HEK293 (cell line): ENCODE measurements at regions not wholly inside any gene's neighbourhood (a gene's known extent, or its start where the extent isn't known, plus 50 kb on each side); places are given as distances from the start of the nearest gene placed in this dataset.
A peak's percentile ranks its signal among the peaks of the same experiment; 100 is the strongest.

Source experiments
- CTCF ChIA-PET: fragments of 350-600 bp; formaldehyde crosslinking; extraction: SDS; loops from one replicate; lab custom pipeline; 2021; ENCODE audit warnings: antibody characterized with exemption; lab: Yijun Ruan, JAX
- POLR2A ChIA-PET: fragments of 300-600 bp; formaldehyde crosslinking; extraction: SDS; loops from one replicate; lab custom pipeline; 2020; ENCODE audit warnings: antibody characterized with exemption, inconsistent platforms; lab: Yijun Ruan, JAX
- H3K27ac ChIP-seq: fragments of 200-500 bp; sonication (Bioruptor generic); 2 replicates; pipeline ENCODE4 v1.5.1; 2014; ENCODE audit warnings: low read depth, low read length, control low read depth, inconsistent platforms; ENCODE audit errors: extremely low read depth
- H3K36me3 ChIP-seq, 2 experiments: fragments of 200-500 bp in 1 of 2; sonication (Bioruptor generic) in 1 of 2; 1 replicate in 1 of 2; 2 replicates in 1 of 2; pipeline ENCODE4 v1.5.1; 2014 to 2017; ENCODE audit warnings: inconsistent platforms in 2 of 2, low read length in 2 of 2; ENCODE audit not compliant: control insufficient read depth in 2 of 2, insufficient read depth in 1 of 2
- H3K4me1 ChIP-seq: fragments of 200-500 bp; sonication (Bioruptor generic); 2 replicates; pipeline ENCODE4 v1.5.1; 2014; ENCODE audit warnings: mild to moderate bottlenecking, low read length, inconsistent platforms; ENCODE audit not compliant: control insufficient read depth, insufficient read depth
- H3K4me3 ChIP-seq: 2 replicates; pipeline ENCODE4 v1.5.1; 2011; ENCODE audit warnings: low read depth, mild to moderate bottlenecking, control low read depth, low read length, moderate library complexity
- H3K9me3 ChIP-seq: fragments of 200-500 bp; sonication (Bioruptor generic); 2 replicates; pipeline ENCODE4 v1.5.1; 2014; ENCODE audit warnings: low read depth, low read length, inconsistent platforms; ENCODE audit not compliant: control insufficient read depth, insufficient read depth
- ATF2 ChIP-seq: fragments of 450-650 bp; formaldehyde crosslinking; IDR thresholded peaks from 2 replicates; pipeline ENCODE4 v1.5.1; 2016; ENCODE audit warnings: missing biosample characterization, missing genetic modification characterization, low read depth
- IKZF3 ChIP-seq: fragments of 450-650 bp; IDR thresholded peaks from 2 replicates; pipeline ENCODE4 v1.5.0; 2018; ENCODE audit warnings: missing biosample characterization, mild to moderate bottlenecking, missing genetic modification characterization, moderate library complexity
- MEIS1 ChIP-seq: sonication (generic); formaldehyde crosslinking; IDR thresholded peaks from 2 replicates; pipeline ENCODE4 v1.8.1; 2022; ENCODE audit warnings: missing genetic modification reagents, mild to moderate bottlenecking, borderline replicate concordance
- SCRT1 ChIP-seq: fragments of 450-650 bp; formaldehyde crosslinking; IDR thresholded peaks from 2 replicates; pipeline ENCODE4 v1.5.1; 2016; ENCODE audit warnings: missing biosample characterization, missing genetic modification characterization, borderline replicate concordance
- TCF7L2 ChIP-seq: IDR thresholded peaks from 2 replicates; pipeline ENCODE4 v1.6.1; 2011; ENCODE audit warnings: low read depth, mild to moderate bottlenecking, inconsistent platforms, low read length, moderate library complexity, borderline replicate concordance
- ZBTB20 ChIP-seq: fragments of 450-650 bp; formaldehyde crosslinking; IDR thresholded peaks from 2 replicates; pipeline ENCODE4 v1.5.1; 2016; ENCODE audit warnings: missing biosample characterization, missing genetic modification characterization
- ZIC2 ChIP-seq: fragments of 450-650 bp; formaldehyde crosslinking; IDR thresholded peaks from 2 replicates; pipeline ENCODE4 v1.5.1; 2016; ENCODE audit warnings: missing biosample characterization, missing genetic modification characterization
- ZNF239 ChIP-seq: fragments of 450-650 bp; formaldehyde crosslinking; IDR thresholded peaks from 2 replicates; pipeline ENCODE4 v1.5.1; 2016; ENCODE audit warnings: missing biosample characterization, missing genetic modification characterization
- ZNF26 ChIP-seq: fragments of 450-650 bp; formaldehyde crosslinking; IDR thresholded peaks from 2 replicates; pipeline ENCODE4 v1.5.1; 2016; ENCODE audit warnings: missing biosample characterization, missing genetic modification characterization
- ZNF292 ChIP-seq: fragments of 450-650 bp; formaldehyde crosslinking; IDR thresholded peaks from 2 replicates; pipeline ENCODE4 v1.5.1; 2016; ENCODE audit warnings: low read depth, missing biosample characterization, missing genetic modification characterization, borderline replicate concordance
- ZNF354C ChIP-seq: fragments of 450-650 bp; formaldehyde crosslinking; IDR thresholded peaks from 2 replicates; pipeline ENCODE4 v1.5.1; 2016; ENCODE audit warnings: missing biosample characterization, missing genetic modification characterization, low read depth, borderline replicate concordance
- ZNF398 ChIP-seq: fragments of 450-650 bp; formaldehyde crosslinking; IDR thresholded peaks from 2 replicates; pipeline ENCODE4 v1.5.1; 2017; ENCODE audit warnings: missing biosample characterization, missing genetic modification characterization
- ZNF404 ChIP-seq: fragments of 450-650 bp; formaldehyde crosslinking; IDR thresholded peaks from 2 replicates; pipeline ENCODE4 v1.5.1; 2017; ENCODE audit warnings: missing biosample characterization, missing genetic modification characterization
- ZNF514 ChIP-seq: fragments of 450-650 bp; formaldehyde crosslinking; IDR thresholded peaks from 2 replicates; pipeline ENCODE4 v1.5.1; 2016; ENCODE audit warnings: missing biosample characterization, missing genetic modification characterization
- ZNF518A ChIP-seq: fragments of 450-650 bp; formaldehyde crosslinking; conservative IDR thresholded peaks from 2 replicates; pipeline ENCODE4 v1.5.1; 2016; ENCODE audit warnings: low read depth, missing biosample characterization, missing genetic modification characterization
- ZNF544 ChIP-seq: fragments of 450-650 bp; formaldehyde crosslinking; IDR thresholded peaks from 2 replicates; pipeline ENCODE4 v1.5.0; 2017; ENCODE audit warnings: missing biosample characterization, missing genetic modification characterization
- ZNF555 ChIP-seq: fragments of 450-650 bp; formaldehyde crosslinking; conservative IDR thresholded peaks from 2 replicates; pipeline ENCODE4 v1.5.1; 2017; ENCODE audit warnings: missing biosample characterization, mild to moderate bottlenecking, missing genetic modification characterization, inconsistent platforms
- ZNF561 ChIP-seq: fragments of 450-650 bp; IDR thresholded peaks from 2 replicates; pipeline ENCODE4 v1.5.1; 2018; ENCODE audit warnings: missing biosample characterization, missing genetic modification characterization, borderline replicate concordance
- ZNF571 ChIP-seq: fragments of 450-650 bp; formaldehyde crosslinking; IDR thresholded peaks from 2 replicates; pipeline ENCODE4 v1.5.0; 2017; ENCODE audit warnings: missing biosample characterization, missing genetic modification characterization
- ZNF624 ChIP-seq: fragments of 450-650 bp; formaldehyde crosslinking; IDR thresholded peaks from 2 replicates; pipeline ENCODE4 v1.5.1; 2017; ENCODE audit warnings: missing biosample characterization, missing genetic modification characterization
- ZNF629 ChIP-seq: fragments of 450-650 bp; formaldehyde crosslinking; IDR thresholded peaks from 2 replicates; pipeline ENCODE4 v1.5.1; 2017; ENCODE audit warnings: missing biosample characterization, missing genetic modification characterization
- ZNF664 ChIP-seq: fragments of 450-650 bp; formaldehyde crosslinking; IDR thresholded peaks from 2 replicates; pipeline ENCODE4 v1.5.1; 2016; ENCODE audit warnings: missing biosample characterization, missing genetic modification characterization
- ZNF677 ChIP-seq: fragments of 450-650 bp; IDR thresholded peaks from 2 replicates; pipeline ENCODE4 v1.5.0; 2018; ENCODE audit warnings: missing biosample characterization, mild to moderate bottlenecking, missing genetic modification characterization, moderate library complexity
- ZNF747 ChIP-seq: fragments of 450-650 bp; formaldehyde crosslinking; IDR thresholded peaks from 2 replicates; pipeline ENCODE4 v1.5.1; 2016; ENCODE audit warnings: missing biosample characterization, missing genetic modification characterization
- ZNF792 ChIP-seq: fragments of 450-650 bp; formaldehyde crosslinking; IDR thresholded peaks from 2 replicates; pipeline ENCODE4 v1.5.1; 2016; ENCODE audit warnings: missing biosample characterization, missing genetic modification characterization
- ZSCAN5A ChIP-seq: fragments of 450-650 bp; formaldehyde crosslinking; IDR thresholded peaks from 2 replicates; pipeline ENCODE4 v1.5.1; 2016; ENCODE audit warnings: missing biosample characterization, missing genetic modification characterization

- TF ChIP-seq SCRT1 (tag by site-specific recombination) (no peak), ZNF629 (tag by site-specific recombination) (peak; percentile 71), ZNF664 (tag by site-specific recombination) (no peak), ZSCAN5A (no peak), TCF7L2 (0 out of 2 replicates have a peak, but pooled peaks have one; percentile 40), ZBTB20 (tag by site-specific recombination) (no peak), ZNF555 (no peak), ATF2 (tag by site-specific recombination) (peak; percentile 37; the same call in 1 of the 2 replicates), ZNF404 (tag by site-specific recombination) (no peak), ZNF354C (no peak), ZNF239 (tag by site-specific recombination) (no peak), ZNF792 (tag by site-specific recombination) (no peak), IKZF3 (tag by site-specific recombination) (no peak)
Observed at GRCh38 chr18:4605212-4605611, 150.1 kb upstream of the DLGAP1 start (continued).

DNA sequence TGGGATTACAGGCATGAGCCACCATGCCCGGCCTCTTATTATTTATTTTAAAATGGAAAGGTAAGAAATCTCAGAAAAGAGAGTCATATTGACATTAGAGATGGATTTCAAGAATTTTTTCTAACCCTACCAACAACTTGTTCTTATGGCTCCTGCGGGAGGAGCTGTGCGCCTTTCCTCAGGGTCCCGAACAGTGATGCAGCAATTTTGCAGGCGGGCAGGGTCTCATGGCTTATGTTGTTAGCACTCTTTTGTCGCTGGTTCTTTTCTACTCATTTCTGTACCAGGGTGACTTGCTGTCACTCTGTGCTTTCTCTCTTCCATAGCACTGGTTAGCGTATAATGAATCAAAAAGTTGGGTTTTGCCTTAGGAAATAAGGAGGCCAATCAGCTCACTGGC lies 148.8 kb upstream of the DLGAP1 start:
- POLR2A ChIA-PET, result no interaction called here
- H3K27ac ChIP-seq, result no peak overlapping the region
- CTCF ChIA-PET, result no interaction called here
- no peaks in the 10 kb centered on the region for H3K36me3 ChIP-seq
- TF ChIP-seq ZNF26 (tag by site-specific recombination), result no peak
- no peak for TF ChIP-seq ZNF404 (tag by site-specific recombination)
- TF ChIP-seq ZNF544 (tag by site-specific recombination), result no peak
- TF ChIP-seq ZNF518A (tag by site-specific recombination), result no peak
- TF ChIP-seq ZNF398 (tag by site-specific recombination), result no peak
- TF ChIP-seq ZNF747 (tag by site-specific recombination), result no peak
- no peak for TF ChIP-seq ZNF514
- no peak for TF ChIP-seq ZNF677 (tag by site-specific recombination)
- no peak for TF ChIP-seq ZNF571
- TF ChIP-seq ZNF624 (tag by site-specific recombination), result no peak
- TF ChIP-seq ZIC2 (tag by site-specific recombination), result no peak
- TF ChIP-seq ZNF292 (tag by site-specific recombination), result no peak
- TF ChIP-seq MEIS1 (CRISPR knock-in tag), result no peak
- TF ChIP-seq ZNF561, result no peak
- no peak overlapping the region for H3K4me3 ChIP-seq
- H3K4me1 ChIP-seq, result no peaks in the 10 kb centered on the region
- no peaks in the 10 kb centered on the region for H3K9me3 ChIP-seq
